ENCODE measurements at regions not wholly inside any gene's neighbourhood (a gene's known extent, or its start where the extent isn't known, plus 50 kb on each side); places are given as distances from the start of the nearest gene placed in this dataset.

GRCh38 chr3:178181784-178182183 lies 354.5 kb upstream of the KCNMB2 start:
- Mint-ChIP-seq H3K9me3 (ENCODE audit: low read depth, unreplicated experiment) (no peaks in the 10 kb centered on the region), H3K4me3 (ENCODE audit: low read depth, unreplicated experiment) (no peak overlapping the region), H3K36me3 (ENCODE audit: insufficient read depth, unreplicated experiment) (no peaks in the 10 kb centered on the region), H3K4me1 (ENCODE audit: low read depth, unreplicated experiment) (no peaks in the 10 kb centered on the region), H3K27me3 (ENCODE audit: unreplicated experiment) (no peaks in the 10 kb centered on the region), H3K27ac (ENCODE audit: unreplicated experiment) (no peak overlapping the region)
- CTCF ChIA-PET = no interaction called here
- TF ChIP-seq CTCF (IDR thresholded peaks at IDR 0.05; ENCODE audit: unreplicated experiment) = no peak
- no peak for DNase-seq
- intact Hi-C loops (cut with micrococcal nuclease; ENCODE audit: unreplicated experiment) = no loop called here
- BruUV-seq (replicated peaks) = no TSS peak

GRCh38 chr3:178182337-178182779 lies 353.9 kb upstream of the KCNMB2 start:
- Mint-ChIP-seq H3K27ac (ENCODE audit: unreplicated experiment) (no peak overlapping the region), H3K4me3 (ENCODE audit: low read depth, unreplicated experiment) (no peak overlapping the region), H3K36me3 (ENCODE audit: insufficient read depth, unreplicated experiment) (no peaks in the 10 kb centered on the region), H3K4me1 (ENCODE audit: low read depth, unreplicated experiment) (no peaks in the 10 kb centered on the region), H3K27me3 (ENCODE audit: unreplicated experiment) (no peaks in the 10 kb centered on the region), H3K9me3 (ENCODE audit: low read depth, unreplicated experiment) (no peaks in the 10 kb centered on the region)
- DNase-seq = no peak
- no peak for TF ChIP-seq CTCF (IDR thresholded peaks at IDR 0.05; ENCODE audit: unreplicated experiment)
- CTCF ChIA-PET = no interaction called here
- BruUV-seq (replicated peaks) = no TSS peak
- intact Hi-C loops (cut with micrococcal nuclease; ENCODE audit: unreplicated experiment) = no loop called here

- DNase-seq = no peak
- H3K36me3 Mint-ChIP-seq (ENCODE audit: insufficient read depth, unreplicated experiment) = no peaks in the 10 kb centered on the region
- no peaks in the 10 kb centered on the region for H3K27me3 Mint-ChIP-seq (ENCODE audit: unreplicated experiment)
- CTCF ChIA-PET = no interaction called here
- H3K27ac Mint-ChIP-seq (ENCODE audit: unreplicated experiment) = no peak overlapping the region
- intact Hi-C loops (cut with micrococcal nuclease; ENCODE audit: unreplicated experiment) = no loop called here
- TF ChIP-seq CTCF (IDR thresholded peaks at IDR 0.05; ENCODE audit: unreplicated experiment) = no peak
- H3K4me3 Mint-ChIP-seq (ENCODE audit: low read depth, unreplicated experiment) = no peak overlapping the region
- no peaks in the 10 kb centered on the region for H3K9me3 Mint-ChIP-seq (ENCODE audit: low read depth, unreplicated experiment)
- BruUV-seq (replicated peaks) = no TSS peak
- H3K4me1 Mint-ChIP-seq (ENCODE audit: low read depth, unreplicated experiment) = no peaks in the 10 kb centered on the region
Observed at GRCh38 chr3:178184833-178185232, 351.4 kb upstream of the KCNMB2 start.

GRCh38 chr3:178186666-178187065 lies 349.6 kb upstream of the KCNMB2 start:
- H3K27ac Mint-ChIP-seq (ENCODE audit: unreplicated experiment) = no peak overlapping the region
- no peaks in the 10 kb centered on the region for H3K9me3 Mint-ChIP-seq (ENCODE audit: low read depth, unreplicated experiment)
- intact Hi-C loops (cut with micrococcal nuclease; ENCODE audit: unreplicated experiment) = no loop called here
- no peaks in the 10 kb centered on the region for H3K4me1 Mint-ChIP-seq (ENCODE audit: low read depth, unreplicated experiment)
- no peaks in the 10 kb centered on the region for H3K27me3 Mint-ChIP-seq (ENCODE audit: unreplicated experiment)
- CTCF ChIA-PET = no interaction called here
- no peak for DNase-seq
- H3K4me3 Mint-ChIP-seq (ENCODE audit: low read depth, unreplicated experiment) = no peak overlapping the region
- TF ChIP-seq CTCF (IDR thresholded peaks at IDR 0.05; ENCODE audit: unreplicated experiment) = no peak
- no TSS peak for BruUV-seq (replicated peaks)
- no peaks in the 10 kb centered on the region for H3K36me3 Mint-ChIP-seq (ENCODE audit: insufficient read depth, unreplicated experiment)

- Mint-ChIP-seq H3K27ac (ENCODE audit: unreplicated experiment) (no peak overlapping the region), H3K36me3 (ENCODE audit: insufficient read depth, unreplicated experiment) (no peaks in the 10 kb centered on the region), H3K9me3 (ENCODE audit: low read depth, unreplicated experiment) (no peaks in the 10 kb centered on the region), H3K27me3 (ENCODE audit: unreplicated experiment) (no peaks in the 10 kb centered on the region), H3K4me1 (ENCODE audit: low read depth, unreplicated experiment) (no peaks in the 10 kb centered on the region), H3K4me3 (ENCODE audit: low read depth, unreplicated experiment) (no peak overlapping the region)
- intact Hi-C loops (cut with micrococcal nuclease; ENCODE audit: unreplicated experiment) = no loop called here
- TF ChIP-seq CTCF (IDR thresholded peaks at IDR 0.05; ENCODE audit: unreplicated experiment) = no peak
- no peak for DNase-seq
- CTCF ChIA-PET = no interaction called here
- no TSS peak for BruUV-seq (replicated peaks)
Observed at GRCh38 chr3:178189854-178190253, 346.4 kb upstream of the KCNMB2 start.

Data from Calu3 (cell line).